ENCODE measurements at regions not wholly inside any gene's neighbourhood (a gene's known extent, or its start where the extent isn't known, plus 50 kb on each side); places are given as distances from the start of the nearest gene placed in this dataset.

DNA sequence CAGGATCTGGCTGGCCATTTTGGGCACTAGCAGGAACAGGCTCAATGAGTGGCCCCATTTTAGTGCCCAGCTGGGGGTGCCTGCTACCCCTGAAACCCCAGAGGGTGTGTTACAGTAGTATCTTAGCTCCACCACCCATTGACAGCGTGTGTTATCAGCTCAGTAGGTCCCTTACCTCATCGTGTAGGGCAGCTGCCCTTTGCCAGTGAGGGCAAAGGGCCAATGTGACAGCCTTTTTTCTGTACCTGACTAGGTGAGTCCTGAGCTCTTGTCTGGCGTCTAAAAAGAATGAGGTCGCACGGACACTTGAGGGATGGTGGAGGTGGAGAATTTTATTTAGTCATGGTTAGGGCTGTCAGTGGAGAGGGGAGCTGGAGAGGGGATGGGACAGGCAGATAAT lies 462.2 kb downstream of the PIK3C3 start:
- TF ChIP-seq SUZ12 (IDR thresholded peaks at IDR 0.05; ENCODE audit: extremely low read depth, insufficient read depth, insufficient read length): no peak
- no peak for TF ChIP-seq YY1 (IDR thresholded peaks at IDR 0.05; ENCODE audit: insufficient read depth, insufficient read length)
- TF ChIP-seq ZNF274 (IDR thresholded peaks at IDR 0.05; ENCODE audit: low read depth, low read length): no peak
- no peaks in the 10 kb centered on the region for H3K27me3 ChIP-seq (ENCODE audit: insufficient read depth, insufficient read length)
- H3K4me1 ChIP-seq (ENCODE audit: insufficient read depth, insufficient read length): no peaks in the 10 kb centered on the region
- H3K4me3 ChIP-seq (ENCODE audit: insufficient read length, low read depth): no peak overlapping the region
- H3K9me3 ChIP-seq (ENCODE audit: insufficient read depth, low read length): no peaks in the 10 kb centered on the region
- no peak overlapping the region for H3K9ac ChIP-seq (ENCODE audit: insufficient read length, low read depth)
- H3K36me3 ChIP-seq (ENCODE audit: insufficient read depth, insufficient read length, low read length): no peaks in the 10 kb centered on the region
- no peak for DNase-seq (ENCODE audit: low read depth, low spot score)

DNA sequence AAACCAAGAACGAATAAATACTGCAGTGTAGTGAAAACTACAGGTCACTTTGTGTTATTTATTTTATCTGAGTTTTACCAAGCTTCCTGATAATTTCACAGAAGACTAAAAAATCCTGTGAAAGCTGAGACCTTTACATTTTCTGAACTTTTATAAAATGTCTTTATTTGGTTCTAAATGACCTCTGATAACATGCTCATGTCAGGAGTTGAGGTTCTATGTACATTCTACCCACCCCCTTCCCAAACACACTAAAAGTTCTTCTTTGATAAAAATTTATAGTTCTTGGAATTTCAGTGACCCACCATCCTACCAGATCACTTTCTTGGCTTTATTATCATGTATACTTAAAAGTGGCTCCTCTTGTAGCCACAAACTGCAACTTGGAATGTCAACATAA lies 463.1 kb downstream of the PIK3C3 start:
- Histone ChIP-seq H3K36me3 (ENCODE audit: insufficient read depth, insufficient read length, low read length) (no peaks in the 10 kb centered on the region), H3K9ac (ENCODE audit: insufficient read length, low read depth) (no peak overlapping the region), H3K4me1 (ENCODE audit: insufficient read depth, insufficient read length) (no peaks in the 10 kb centered on the region), H3K27me3 (ENCODE audit: insufficient read depth, insufficient read length) (no peaks in the 10 kb centered on the region), H3K4me3 (ENCODE audit: insufficient read length, low read depth) (no peak overlapping the region), H3K9me3 (ENCODE audit: insufficient read depth, low read length) (no peaks in the 10 kb centered on the region)
- TF ChIP-seq ZNF274 (IDR thresholded peaks at IDR 0.05; ENCODE audit: low read depth, low read length) (no peak), YY1 (IDR thresholded peaks at IDR 0.05; ENCODE audit: insufficient read depth, insufficient read length) (no peak), SUZ12 (IDR thresholded peaks at IDR 0.05; ENCODE audit: extremely low read depth, insufficient read depth, insufficient read length) (no peak)
- DNase-seq (ENCODE audit: low read depth, low spot score): no peak

DNA sequence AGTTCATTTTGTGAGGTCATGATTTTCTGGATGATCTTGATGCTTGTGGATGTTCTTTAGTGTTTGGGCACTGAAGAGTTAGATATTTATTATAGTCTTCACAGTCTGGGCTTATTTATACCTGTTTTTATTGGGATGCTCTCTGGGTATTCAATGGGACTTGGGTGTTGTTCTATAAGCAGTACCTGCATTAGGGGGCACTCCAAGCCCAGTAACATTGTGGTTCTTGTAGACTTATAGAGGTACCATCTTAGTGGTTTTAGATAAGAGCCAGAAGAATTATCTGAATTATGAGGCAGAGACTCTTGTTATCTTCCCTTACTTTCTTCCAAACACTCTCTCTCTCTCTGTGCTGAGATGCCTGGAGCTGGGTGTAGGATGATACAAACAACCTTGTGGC lies 470.0 kb downstream of the PIK3C3 start:
- Histone ChIP-seq H3K27me3 (ENCODE audit: insufficient read depth, insufficient read length) (no peaks in the 10 kb centered on the region), H3K36me3 (ENCODE audit: insufficient read depth, insufficient read length, low read length) (no peaks in the 10 kb centered on the region), H3K9me3 (ENCODE audit: insufficient read depth, low read length) (no peaks in the 10 kb centered on the region), H3K9ac (ENCODE audit: insufficient read length, low read depth) (no peak overlapping the region), H3K4me1 (ENCODE audit: insufficient read depth, insufficient read length) (no peaks in the 10 kb centered on the region), H3K4me3 (ENCODE audit: insufficient read length, low read depth) (no peak overlapping the region)
- TF ChIP-seq ZNF274 (IDR thresholded peaks at IDR 0.05; ENCODE audit: low read depth, low read length) (no peak), YY1 (IDR thresholded peaks at IDR 0.05; ENCODE audit: insufficient read depth, insufficient read length) (no peak), SUZ12 (IDR thresholded peaks at IDR 0.05; ENCODE audit: extremely low read depth, insufficient read depth, insufficient read length) (no peak)
- no peak for DNase-seq (ENCODE audit: low read depth, low spot score)

DNA sequence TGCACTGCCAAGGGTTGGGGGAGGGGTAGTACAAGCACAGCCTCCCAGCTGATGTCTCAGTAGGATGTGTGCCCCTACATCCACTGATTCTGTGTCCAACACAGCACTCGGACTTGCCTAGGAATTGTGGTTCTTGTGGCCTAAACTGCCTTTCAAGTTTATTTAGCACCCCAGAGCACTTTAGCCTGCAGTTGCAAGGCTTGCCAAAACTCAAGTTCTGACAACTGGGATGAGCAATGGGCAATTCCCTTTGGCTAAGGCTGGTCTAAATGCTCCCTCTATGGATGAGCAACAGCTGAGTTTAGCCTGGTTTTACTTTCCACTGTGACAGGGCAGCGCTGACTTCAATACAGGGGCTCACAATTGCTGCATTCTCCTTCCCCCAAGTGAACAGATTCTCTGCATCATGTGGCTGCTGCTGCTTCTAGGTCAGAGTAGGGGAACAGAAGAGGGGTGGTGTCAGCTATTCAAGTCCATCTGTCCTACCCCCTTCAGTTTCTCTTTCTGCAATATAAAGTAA lies 471.5 kb downstream of the PIK3C3 start:
- Histone ChIP-seq H3K36me3 (ENCODE audit: insufficient read depth, insufficient read length, low read length) (no peaks in the 10 kb centered on the region), H3K9me3 (ENCODE audit: insufficient read depth, low read length) (no peaks in the 10 kb centered on the region), H3K4me1 (ENCODE audit: insufficient read depth, insufficient read length) (no peaks in the 10 kb centered on the region), H3K9ac (ENCODE audit: insufficient read length, low read depth) (no peak overlapping the region), H3K4me3 (ENCODE audit: insufficient read length, low read depth) (no peak overlapping the region), H3K27me3 (ENCODE audit: insufficient read depth, insufficient read length) (no peaks in the 10 kb centered on the region)
- no peak for TF ChIP-seq ZNF274 (IDR thresholded peaks at IDR 0.05; ENCODE audit: low read depth, low read length)
- TF ChIP-seq YY1 (IDR thresholded peaks at IDR 0.05; ENCODE audit: insufficient read depth, insufficient read length): no peak
- TF ChIP-seq SUZ12 (IDR thresholded peaks at IDR 0.05; ENCODE audit: extremely low read depth, insufficient read depth, insufficient read length): no peak
- no peak for DNase-seq (ENCODE audit: low read depth, low spot score)

DNA sequence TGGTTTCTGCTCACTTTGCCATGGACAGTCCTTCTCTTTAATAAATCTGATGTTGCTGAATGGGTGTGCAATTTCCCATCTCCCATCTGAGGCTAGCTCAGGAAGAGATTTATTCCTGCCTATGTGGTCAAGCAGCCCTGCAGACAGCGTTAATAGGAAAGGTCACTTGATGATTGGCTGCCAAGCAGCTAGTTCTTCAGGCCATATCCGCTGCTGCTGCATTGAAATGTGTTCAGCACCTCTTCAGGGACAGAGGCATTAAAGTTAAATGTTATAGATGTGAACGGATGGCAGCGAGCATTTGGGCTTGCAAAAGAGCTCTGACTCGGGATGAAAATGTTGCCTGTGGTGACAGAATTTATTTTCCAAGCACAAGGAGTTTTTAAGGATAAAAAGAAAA lies 474.2 kb downstream of the PIK3C3 start:
- no peak for DNase-seq (ENCODE audit: low read depth, low spot score)
- TF ChIP-seq YY1 (IDR thresholded peaks at IDR 0.05; ENCODE audit: insufficient read depth, insufficient read length): no peak
- no peak for TF ChIP-seq ZNF274 (IDR thresholded peaks at IDR 0.05; ENCODE audit: low read depth, low read length)
- no peak for TF ChIP-seq SUZ12 (IDR thresholded peaks at IDR 0.05; ENCODE audit: extremely low read depth, insufficient read depth, insufficient read length)
- H3K9me3 ChIP-seq (ENCODE audit: insufficient read depth, low read length): no peaks in the 10 kb centered on the region
- no peak overlapping the region for H3K9ac ChIP-seq (ENCODE audit: insufficient read length, low read depth)
- H3K4me1 ChIP-seq (ENCODE audit: insufficient read depth, insufficient read length): no peaks in the 10 kb centered on the region
- H3K4me3 ChIP-seq (ENCODE audit: insufficient read length, low read depth): no peak overlapping the region
- no peaks in the 10 kb centered on the region for H3K36me3 ChIP-seq (ENCODE audit: insufficient read depth, insufficient read length, low read length)
- no peaks in the 10 kb centered on the region for H3K27me3 ChIP-seq (ENCODE audit: insufficient read depth, insufficient read length)

DNA sequence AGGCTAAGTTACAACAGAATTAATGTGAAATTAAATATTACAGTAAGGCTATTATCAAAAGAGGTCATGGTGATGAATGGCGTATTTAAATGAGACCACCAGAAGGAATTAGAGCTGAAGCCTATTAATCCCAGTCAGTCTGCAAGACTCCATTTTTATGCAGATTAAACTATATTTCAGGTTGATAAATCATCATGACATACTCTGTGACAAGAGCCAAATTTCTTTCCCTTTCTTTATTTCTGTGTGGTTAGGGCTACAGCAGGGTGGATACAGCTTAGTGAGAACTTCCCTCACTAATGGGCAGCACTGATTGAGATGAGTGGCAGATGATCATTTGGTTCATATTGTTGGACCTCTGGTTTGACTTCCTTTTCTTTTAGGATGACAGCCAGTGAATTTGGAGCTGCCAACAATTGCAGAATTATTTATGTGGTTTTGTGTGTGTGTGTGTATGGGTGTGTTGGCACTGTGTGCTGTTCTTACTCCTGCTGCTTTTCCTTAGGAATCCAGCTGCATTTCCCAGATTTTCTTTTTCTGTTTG lies 481.3 kb downstream of the PIK3C3 start:
- Histone ChIP-seq H3K36me3 (ENCODE audit: insufficient read depth, insufficient read length, low read length) (no peaks in the 10 kb centered on the region), H3K4me3 (ENCODE audit: insufficient read length, low read depth) (no peak overlapping the region), H3K4me1 (ENCODE audit: insufficient read depth, insufficient read length) (no peaks in the 10 kb centered on the region), H3K9me3 (ENCODE audit: insufficient read depth, low read length) (no peaks in the 10 kb centered on the region), H3K27me3 (ENCODE audit: insufficient read depth, insufficient read length) (no peaks in the 10 kb centered on the region), H3K9ac (ENCODE audit: insufficient read length, low read depth) (no peak overlapping the region)
- DNase-seq (ENCODE audit: low read depth, low spot score): no peak
- TF ChIP-seq ZNF274 (IDR thresholded peaks at IDR 0.05; ENCODE audit: low read depth, low read length): no peak
- no peak for TF ChIP-seq SUZ12 (IDR thresholded peaks at IDR 0.05; ENCODE audit: extremely low read depth, insufficient read depth, insufficient read length)
- no peak for TF ChIP-seq YY1 (IDR thresholded peaks at IDR 0.05; ENCODE audit: insufficient read depth, insufficient read length)

DNA sequence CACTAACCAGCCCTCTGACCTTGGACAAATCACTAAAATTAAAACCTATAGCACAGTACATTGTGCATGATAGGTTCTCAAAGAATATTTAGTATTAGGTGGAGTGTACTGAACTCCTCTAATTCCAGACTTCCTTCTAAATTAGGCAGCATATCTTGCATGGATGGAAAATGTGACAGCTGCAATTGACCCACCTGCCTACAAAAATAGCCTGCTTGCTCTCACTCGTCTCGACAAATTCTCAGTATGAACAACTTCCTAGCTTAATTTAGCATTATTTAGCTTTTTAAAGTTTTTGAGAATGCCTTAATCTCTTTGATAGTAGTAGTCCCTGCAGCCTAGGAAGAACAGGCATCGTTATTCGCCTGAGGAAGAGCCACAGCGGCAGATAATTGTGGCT lies 482.0 kb downstream of the PIK3C3 start:
- H3K9me3 ChIP-seq (ENCODE audit: insufficient read depth, low read length): no peaks in the 10 kb centered on the region
- no peak overlapping the region for H3K4me3 ChIP-seq (ENCODE audit: insufficient read length, low read depth)
- no peak for TF ChIP-seq YY1 (IDR thresholded peaks at IDR 0.05; ENCODE audit: insufficient read depth, insufficient read length)
- no peak for TF ChIP-seq SUZ12 (IDR thresholded peaks at IDR 0.05; ENCODE audit: extremely low read depth, insufficient read depth, insufficient read length)
- no peak for TF ChIP-seq ZNF274 (IDR thresholded peaks at IDR 0.05; ENCODE audit: low read depth, low read length)
- no peaks in the 10 kb centered on the region for H3K27me3 ChIP-seq (ENCODE audit: insufficient read depth, insufficient read length)
- H3K9ac ChIP-seq (ENCODE audit: insufficient read length, low read depth): no peak overlapping the region
- H3K4me1 ChIP-seq (ENCODE audit: insufficient read depth, insufficient read length): no peaks in the 10 kb centered on the region
- H3K36me3 ChIP-seq (ENCODE audit: insufficient read depth, insufficient read length, low read length): no peaks in the 10 kb centered on the region
- no peak for DNase-seq (ENCODE audit: low read depth, low spot score)

Data from NT2/D1 (cell line).